Gastrocnemius medialis (tissue), 4 donors: ENCODE measurements at regions not wholly inside any gene's neighbourhood (a gene's known extent, or its start where the extent isn't known, plus 50 kb on each side); places are given as distances from the start of the nearest gene placed in this dataset.
A peak's percentile ranks its signal among the peaks of the same experiment; 100 is the strongest.

Experiments
- ATAC-seq, 2 donors: fragments of 150-250 bp; one replicate each; pipeline ENCODE4 v1.9.1; 2016
- DNase-seq, 2 donors: peaks; one replicate each; pipeline ENCODE4 v3.0.0-alpha.2; 2019
- H3K27ac ChIP-seq, 4 donors: fragments of 200-600 bp; sonication (generic); 1 replicate in 1 of 4; 2 replicates in 3 of 4; pipeline ENCODE4 v1.5.1; 2016 to 2018; ENCODE audit warnings: mild to moderate bottlenecking in 2 of 4, moderate library complexity in 1 of 4
- H3K27me3 ChIP-seq, 3 donors: fragments of 200-600 bp; sonication (generic) in 2 of 3; 1 replicate in 1 of 3; 2 replicates in 2 of 3; pipeline versions ENCODE4 v1.5.1 to v1.6.0; 2016 to 2019; ENCODE audit warnings: mild to moderate bottlenecking in 1 of 3, moderate library complexity in 1 of 3
- H3K36me3 ChIP-seq, 2 donors: fragments of 200-600 bp; sonication (generic) in 1 of 2; one replicate each; pipeline ENCODE4 v1.5.1; 2017 to 2018
- H3K4me1 ChIP-seq, 2 donors: fragments of 200-600 bp; sonication (generic) in 1 of 2; one replicate each; pipeline ENCODE4 v1.5.1; 2016 to 2017; ENCODE audit warnings: mild to moderate bottlenecking in 2 of 2
- H3K4me3 ChIP-seq, 4 donors: fragments of 200-600 bp; sonication (generic) in 3 of 4; 1 replicate in 1 of 4; 2 replicates in 3 of 4; pipeline ENCODE4 v1.5.1; 2016 to 2019; ENCODE audit warnings: mild to moderate bottlenecking in 2 of 4
- H3K9me3 ChIP-seq, 3 donors: fragments of 200-600 bp; sonication (generic) in 2 of 3; 1 replicate in 1 of 3; 2 replicates in 2 of 3; pipeline ENCODE4 v1.5.1; 2016 to 2019
- CTCF ChIP-seq, 5 experiments: fragments of 450-650 bp in 3 of 5; fragments of 200-600 bp in 2 of 5; sonication (generic) in 2 of 5; IDR thresholded peaks in 4 of 5; conservative IDR thresholded peaks in 1 of 5; 1 replicate in 4 of 5; 2 replicates in 1 of 5; pipeline ENCODE4 v1.5.1; 2016 to 2019; ENCODE audit warnings: antibody characterized with exemption in 5 of 5, mild to moderate bottlenecking in 3 of 5, moderate library complexity in 3 of 5
- POLR2A ChIP-seq, 2 donors: fragments of 450-650 bp; IDR thresholded peaks; one replicate each; pipeline ENCODE4 v1.6.1; 2017; ENCODE audit warnings: antibody characterized with exemption in 2 of 2, mild to moderate bottlenecking in 2 of 2, moderate library complexity in 2 of 2
- in situ Hi-C, 4 donors: fragments of 200-750 bp; cut with MboI; loops; one replicate each; pipeline versions ENCODE4 v1.15.0 to v1.8.0; 2017; ENCODE audit warnings: low sequenced_read_pairs in 4 of 4
- intact Hi-C: fragments of 100-400 bp; cut with DNase I; formaldehyde crosslinking; loops from one replicate; pipeline ENCODE4 v1.15.1; 2023; ENCODE audit warnings: low total_unique reads

GRCh38 chr6:118712969-118713368 is 61.6 kb upstream of the CEP85L start:
- in situ Hi-C loops, result no loop called here
- DNase-seq (no peak), ATAC-seq (no peak)
- Histone ChIP-seq H3K9me3 (no peaks in the 10 kb centered on the region), H3K36me3 (no peaks in the 10 kb centered on the region), H3K4me1 (peaks cover 16 to 17% of the 10 kb centered on the region in 2 donors), H3K27me3 (no peaks in the 10 kb centered on the region), H3K4me3 (no peak overlapping the region), H3K27ac (no peak overlapping the region)
- intact Hi-C loops, result no loop called here
- TF ChIP-seq POLR2A (IDR thresholded peaks at IDR 0.05), result no peak
- no peak for TF ChIP-seq CTCF (IDR thresholded peaks at IDR 0.05 in 4 of 5, conservative IDR thresholded peaks at IDR 0.05 in 1 of 5)

- DNase-seq (no peak), ATAC-seq (no peak)
- in situ Hi-C loops (no loop called here), intact Hi-C loops (no loop called here)
- Histone ChIP-seq H3K4me1 (peaks cover 26 to 30% of the 10 kb centered on the region in 2 donors), H3K27me3 (no peaks in the 10 kb centered on the region), H3K27ac (no peak overlapping the region), H3K9me3 (no peaks in the 10 kb centered on the region), H3K4me3 (no peak overlapping the region), H3K36me3 (no peaks in the 10 kb centered on the region)
- TF ChIP-seq POLR2A (IDR thresholded peaks at IDR 0.05) (no peak), CTCF (IDR thresholded peaks at IDR 0.05 in 4 of 5, conservative IDR thresholded peaks at IDR 0.05 in 1 of 5) (no peak)
Measured at GRCh38 chr6:118710616-118711015, 59.2 kb upstream of the CEP85L start.

- ATAC-seq (peak; percentile 27 to 40), DNase-seq (no peak)
- Histone ChIP-seq H3K27me3 (no peaks in the 10 kb centered on the region), H3K4me1 (peaks cover 33 to 37% of the 10 kb centered on the region in 2 donors), H3K36me3 (no peaks in the 10 kb centered on the region), H3K9me3 (no peaks in the 10 kb centered on the region), H3K4me3 (peak overlapping the region in 3 of 4 donors; percentile 11 to 59 (median 45)), H3K27ac (peak overlapping the region; percentile 74 to 85 (median 75))
- in situ Hi-C loops (no loop called here), intact Hi-C loops (loop anchor here (5.0 kb wide), 1 partner anchor 1033 kb away; the partner anchor contains the start of gene NUS1)
- TF ChIP-seq CTCF (IDR thresholded peaks at IDR 0.05 in 4 of 5, conservative IDR thresholded peaks at IDR 0.05 in 1 of 5) (no peak), POLR2A (IDR thresholded peaks at IDR 0.05) (no peak)
Measured at GRCh38 chr6:118709859-118710350, 58.5 kb upstream of the CEP85L start.

GRCh38 chr6:118708744-118709143 is 57.4 kb upstream of the CEP85L start:
- in situ Hi-C loops, result no loop called here
- no peaks in the 10 kb centered on the region for H3K9me3 ChIP-seq
- DNase-seq (no peak), ATAC-seq (no peak)
- H3K36me3 ChIP-seq, result no peaks in the 10 kb centered on the region
- peak overlapping the region; percentile 23 to 59 (median 42) for H3K4me3 ChIP-seq
- peak overlapping the region; percentile 74 to 85 (median 75) for H3K27ac ChIP-seq
- peaks cover 44% of the 10 kb centered on the region in 2 donors for H3K4me1 ChIP-seq
- intact Hi-C loops, result loop anchor here (5.0 kb wide), 1 partner anchor 1031 kb away; the partner anchor contains the start of gene NUS1
- no peaks in the 10 kb centered on the region for H3K27me3 ChIP-seq
- no peak for TF ChIP-seq CTCF (IDR thresholded peaks at IDR 0.05 in 4 of 5, conservative IDR thresholded peaks at IDR 0.05 in 1 of 5)
- TF ChIP-seq POLR2A (IDR thresholded peaks at IDR 0.05), result no peak

- in situ Hi-C loops, result no loop called here
- intact Hi-C loops, result loop anchor here (5.0 kb wide), 1 partner anchor 1031 kb away; the partner anchor contains the start of gene NUS1
- ATAC-seq (no peak), DNase-seq (no peak)
- H3K27ac ChIP-seq, result peak overlapping the region; percentile 31 to 76 (median 74)
- H3K36me3 ChIP-seq, result no peaks in the 10 kb centered on the region
- peaks cover 44 to 45% of the 10 kb centered on the region in 2 donors for H3K4me1 ChIP-seq
- no peak for TF ChIP-seq POLR2A (IDR thresholded peaks at IDR 0.05)
- TF ChIP-seq CTCF (IDR thresholded peaks at IDR 0.05 in 4 of 5, conservative IDR thresholded peaks at IDR 0.05 in 1 of 5), result no peak
- no peaks in the 10 kb centered on the region for H3K9me3 ChIP-seq
- H3K27me3 ChIP-seq, result no peaks in the 10 kb centered on the region
- H3K4me3 ChIP-seq, result no peak overlapping the region
Measured at GRCh38 chr6:118708055-118708454, 56.7 kb upstream of the CEP85L start.
